Body of pancreas (tissue), 4 donors: ENCODE measurements at regions not wholly inside any gene's neighbourhood (a gene's known extent, or its start where the extent isn't known, plus 50 kb on each side); places are given as distances from the start of the nearest gene placed in this dataset.
"Not testable (repeated sequence)": the region's sequence is repeated elsewhere in the genome, so short reads cannot be mapped to it uniquely, and the experiment has no call there.

ENCODE experiments used
- CTCF ChIP-seq, 7 experiments: fragments of 450-650 bp in 4 of 7; fragments of 200-600 bp in 3 of 7; sonication (generic) in 3 of 7; IDR thresholded peaks; one replicate each; pipeline ENCODE4 v1.5.1; 2016 to 2019; ENCODE audit warnings: antibody characterized with exemption in 7 of 7
- POLR2A ChIP-seq, 3 donors: fragments of 450-650 bp; IDR thresholded peaks; one replicate each; pipeline ENCODE4 v1.6.1; 2016; ENCODE audit warnings: antibody characterized with exemption in 3 of 3, mild to moderate bottlenecking in 2 of 3

DNA sequence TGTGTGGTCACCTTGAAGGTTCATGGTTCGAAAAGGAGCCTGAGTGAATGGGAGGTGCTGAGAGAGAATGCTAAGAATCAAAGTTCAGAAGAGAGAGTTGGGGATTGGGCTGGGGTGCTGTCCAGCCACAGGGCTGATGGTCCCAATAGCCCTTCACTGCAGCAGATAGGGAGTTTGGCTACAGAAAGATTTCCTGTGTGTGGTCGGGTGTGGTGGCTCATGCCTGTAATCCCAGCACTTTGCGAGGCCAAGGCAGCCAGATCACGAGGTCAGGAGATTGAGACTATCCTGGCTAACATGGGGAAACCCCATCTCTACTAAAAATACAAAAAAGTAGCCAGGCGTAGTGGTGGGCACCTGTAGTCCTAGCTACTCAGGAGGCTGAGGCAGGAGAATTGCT, 547.5 kb downstream of the MN1 start:
- not testable (repeated sequence) for TF ChIP-seq POLR2A, CTCF (IDR thresholded peaks at IDR 0.05)
